OCI-LY7 (cell line): ENCODE measurements at regions not wholly inside any gene's neighbourhood (a gene's known extent, or its start where the extent isn't known, plus 50 kb on each side); places are given as distances from the start of the nearest gene placed in this dataset.

ENCODE experiments used
- BruUV-seq: library from RNA; stranded (reverse); fragments of 400-500 nt; replicated peaks from 2 replicates; lab custom pipeline; 2021; lab: Mats Ljungman, UMichigan
- CTCF ChIA-PET: fragments of 300-600 bp; sonication (Branson Sonifier 250); formaldehyde crosslinking; loops from one replicate; lab custom pipeline; 2022; ENCODE audit warnings: antibody characterized with exemption; ENCODE audit not compliant: unreplicated experiment; lab: Charles Lee
- POLR2A ChIA-PET: fragments of 300-600 bp; sonication (Branson Sonifier 250); formaldehyde crosslinking; loops from one replicate; lab custom pipeline; 2022; ENCODE audit warnings: antibody characterized with exemption; lab: Charles Lee
- DNase-seq: peaks from one replicate; pipeline ENCODE4 v3.0.0-alpha.2; 2015; ENCODE audit warnings: low spot score
- H2AFZ ChIP-seq: fragments of 200-600 bp; sonication (generic), shearing (Covaris generic); 2 replicates; pipeline ENCODE4 v1.6.1; 2014; ENCODE audit warnings: mild to moderate bottlenecking, antibody characterized with exemption, low read length, moderate library complexity
- H3K27ac ChIP-seq: fragments of 200-600 bp; sonication (generic); 2 replicates; pipeline ENCODE4 v1.5.1; 2014; ENCODE audit warnings: mixed run types, low read depth, mild to moderate bottlenecking, moderate library complexity, low read length, inconsistent platforms; ENCODE audit not compliant: poor library complexity, severe bottlenecking
- H3K36me3 ChIP-seq: fragments of 200-600 bp; sonication (generic); 2 replicates; pipeline ENCODE4 v1.6.1; 2014; ENCODE audit warnings: mild to moderate bottlenecking, antibody characterized with exemption, low read length, moderate library complexity, mixed read lengths; ENCODE audit not compliant: insufficient read depth
- H3K4me1 ChIP-seq: fragments of 200-600 bp; sonication (generic); 2 replicates; pipeline ENCODE4 v1.5.1; 2014; ENCODE audit warnings: mild to moderate bottlenecking, low read length; ENCODE audit not compliant: insufficient read depth, poor library complexity, severe bottlenecking
- H3K4me2 ChIP-seq: fragments of 200-600 bp; sonication (generic); 2 replicates; pipeline ENCODE4 v1.6.1; 2014; ENCODE audit warnings: mild to moderate bottlenecking, low read length
- H3K4me3 ChIP-seq: fragments of 200-600 bp; sonication (generic); 2 replicates; pipeline ENCODE4 v1.5.1; 2014; ENCODE audit warnings: mild to moderate bottlenecking, low read depth, low read length; ENCODE audit not compliant: poor library complexity, severe bottlenecking
- H3K79me2 ChIP-seq: fragments of 200-600 bp; sonication (generic); 2 replicates; pipeline ENCODE4 v1.6.1; 2016; ENCODE audit warnings: low read depth, mild to moderate bottlenecking, low read length, moderate library complexity, mixed read lengths; ENCODE audit not compliant: insufficient read depth
- H3K9me2 ChIP-seq: fragments of 200-600 bp; sonication (generic); 2 replicates; pipeline ENCODE4 v1.6.1; 2016; ENCODE audit warnings: mild to moderate bottlenecking, low read length, mixed read lengths; ENCODE audit not compliant: insufficient read depth
- H3K9me3 ChIP-seq: fragments of 200-600 bp; sonication (generic); 2 replicates; pipeline ENCODE4 v1.6.1; 2014; ENCODE audit warnings: mild to moderate bottlenecking, mixed run types, low read length, mixed read lengths
- H4K20me1 ChIP-seq: fragments of 200-600 bp; sonication (generic); 2 replicates; pipeline ENCODE4 v1.6.1; 2014; ENCODE audit warnings: mild to moderate bottlenecking, antibody characterized with exemption, low read length, moderate library complexity, mixed read lengths; ENCODE audit not compliant: insufficient read depth
- EZH2phosphoT487 ChIP-seq: fragments of 200-600 bp; sonication (generic); IDR thresholded peaks from 2 replicates; pipeline ENCODE4 v1.6.1; 2018; ENCODE audit warnings: low read depth, borderline replicate concordance, mild to moderate bottlenecking, mixed run types, antibody characterized with exemption, low read length, moderate library complexity, mixed read lengths
- intact Hi-C: fragments of 100-400 bp; cut with micrococcal nuclease; formaldehyde crosslinking; loops from one replicate; pipeline ENCODE4 v1.10.0; 2022; ENCODE audit not compliant: unreplicated experiment
- TF ChIP-seq, protein P1 (sequence below): fragments of 200-600 bp; sonication (generic); conservative IDR thresholded peaks from 2 replicates; pipeline ENCODE4 v1.5.1; 2014; ENCODE audit warnings: mild to moderate bottlenecking, antibody characterized with exemption, low read length, moderate library complexity, mixed read lengths

DNA sequence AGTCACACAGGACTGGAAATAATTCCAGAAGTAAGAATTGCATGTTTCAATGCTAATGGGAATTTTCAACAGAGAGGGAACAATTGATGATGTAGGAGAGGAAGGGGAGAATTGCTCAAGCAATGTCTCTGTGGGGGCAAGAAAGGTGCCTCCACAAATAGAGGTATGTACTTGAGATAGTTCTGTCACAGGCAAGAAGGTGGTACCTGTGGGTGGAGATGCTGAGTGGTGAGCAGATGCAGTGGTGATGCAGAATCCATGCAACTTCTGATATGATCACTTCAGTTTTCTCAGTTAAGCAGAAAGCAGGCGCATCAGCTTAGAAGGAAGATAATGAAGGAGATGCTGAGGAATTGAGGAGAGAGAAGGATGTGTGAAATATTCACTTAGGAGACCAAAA is 55.1 kb upstream of the SEC24B start:
- POLR2A ChIA-PET: no interaction called here
- Histone ChIP-seq H3K9me2 (no peaks in the 10 kb centered on the region), H3K4me3 (no peak overlapping the region), H3K4me2 (no peak overlapping the region), H4K20me1 (no peaks in the 10 kb centered on the region), H3K36me3 (no peaks in the 10 kb centered on the region), H3K27ac (no peak overlapping the region), H3K9me3 (no peaks in the 10 kb centered on the region), H3K79me2 (no peaks in the 10 kb centered on the region), H2AFZ (no peak overlapping the region), H3K4me1 (no peaks in the 10 kb centered on the region)
- TF ChIP-seq, protein P1, sequence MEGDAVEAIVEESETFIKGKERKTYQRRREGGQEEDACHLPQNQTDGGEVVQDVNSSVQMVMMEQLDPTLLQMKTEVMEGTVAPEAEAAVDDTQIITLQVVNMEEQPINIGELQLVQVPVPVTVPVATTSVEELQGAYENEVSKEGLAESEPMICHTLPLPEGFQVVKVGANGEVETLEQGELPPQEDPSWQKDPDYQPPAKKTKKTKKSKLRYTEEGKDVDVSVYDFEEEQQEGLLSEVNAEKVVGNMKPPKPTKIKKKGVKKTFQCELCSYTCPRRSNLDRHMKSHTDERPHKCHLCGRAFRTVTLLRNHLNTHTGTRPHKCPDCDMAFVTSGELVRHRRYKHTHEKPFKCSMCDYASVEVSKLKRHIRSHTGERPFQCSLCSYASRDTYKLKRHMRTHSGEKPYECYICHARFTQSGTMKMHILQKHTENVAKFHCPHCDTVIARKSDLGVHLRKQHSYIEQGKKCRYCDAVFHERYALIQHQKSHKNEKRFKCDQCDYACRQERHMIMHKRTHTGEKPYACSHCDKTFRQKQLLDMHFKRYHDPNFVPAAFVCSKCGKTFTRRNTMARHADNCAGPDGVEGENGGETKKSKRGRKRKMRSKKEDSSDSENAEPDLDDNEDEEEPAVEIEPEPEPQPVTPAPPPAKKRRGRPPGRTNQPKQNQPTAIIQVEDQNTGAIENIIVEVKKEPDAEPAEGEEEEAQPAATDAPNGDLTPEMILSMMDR: no peak
- TF ChIP-seq EZH2phosphoT487: no peak
- no peak for DNase-seq
- BruUV-seq: no TSS peak
- intact Hi-C loops: no loop called here
- CTCF ChIA-PET: no interaction called here

DNA sequence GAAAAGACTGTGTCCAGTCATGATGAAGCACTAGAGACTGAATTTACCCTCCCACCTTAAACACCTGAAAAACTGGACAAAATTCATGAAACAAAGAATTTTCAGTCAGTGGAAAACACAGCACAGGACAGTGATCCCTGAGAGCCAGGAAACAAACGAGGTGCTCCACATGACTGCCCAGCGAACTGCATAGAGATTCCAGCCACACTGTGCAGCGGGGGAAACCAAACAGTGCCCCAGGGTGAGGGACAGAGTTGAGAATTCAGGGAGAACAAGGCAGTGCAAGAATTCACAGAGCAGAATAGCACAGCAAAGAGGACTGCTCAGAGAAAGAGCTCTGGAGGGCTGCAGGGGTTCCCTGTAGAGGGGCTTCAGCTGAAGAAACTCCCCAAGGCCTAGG is 55.5 kb upstream of the SEC24B start:
- no peaks in the 10 kb centered on the region for H3K9me2 ChIP-seq

DNA sequence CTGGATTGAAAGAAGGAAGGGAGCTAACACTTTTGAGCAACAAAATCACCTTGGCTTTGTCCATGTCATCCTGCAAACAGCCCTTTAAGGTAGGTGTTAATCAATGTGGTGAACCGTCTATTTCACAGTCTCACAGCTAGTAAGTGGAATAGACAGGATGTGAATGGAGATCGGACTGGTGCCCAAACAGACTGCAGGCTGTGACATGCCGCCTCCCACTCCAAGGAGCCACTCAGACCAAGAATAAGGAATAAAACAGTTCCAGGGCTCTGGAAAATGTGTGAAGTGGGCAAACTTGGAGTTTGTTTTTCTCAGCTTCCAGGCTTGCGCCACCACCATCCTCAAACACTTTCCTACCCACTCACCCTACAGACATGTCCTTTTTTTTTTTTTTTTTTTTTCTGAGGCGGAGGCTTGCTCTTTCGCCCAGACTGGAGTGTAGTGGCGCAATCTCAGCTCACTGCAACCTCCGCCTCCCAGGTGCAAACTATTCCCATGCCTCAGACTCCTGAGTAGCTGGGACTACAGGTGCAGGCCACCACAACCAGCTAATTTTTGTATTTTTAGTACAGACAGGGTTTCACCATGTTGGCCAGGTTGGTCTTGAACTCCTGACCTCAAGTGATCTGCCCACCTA is 57.7 kb upstream of the SEC24B start:
- TF ChIP-seq, protein P1: no peak
- H3K4me1 ChIP-seq: no peaks in the 10 kb centered on the region
- no peaks in the 10 kb centered on the region for H3K9me2 ChIP-seq
- no peak overlapping the region for H3K4me2 ChIP-seq
- no peak for DNase-seq
- no peak overlapping the region for H3K4me3 ChIP-seq
- H3K79me2 ChIP-seq: no peaks in the 10 kb centered on the region
- H4K20me1 ChIP-seq: no peaks in the 10 kb centered on the region
- intact Hi-C loops: no loop called here
- CTCF ChIA-PET: no interaction called here
- POLR2A ChIA-PET: interaction anchor here (0.7 kb wide), 1 partner anchor 493 kb away, joined by 4 read pairs; no protein-coding TSS in a partner anchor
- no peaks in the 10 kb centered on the region for H3K9me3 ChIP-seq
- no TSS peak for BruUV-seq
- no peak overlapping the region for H2AFZ ChIP-seq
- H3K27ac ChIP-seq: no peak overlapping the region
- H3K36me3 ChIP-seq: no peaks in the 10 kb centered on the region

More for the DNA sequence above, 55.5 kb upstream of the SEC24B start:
- no peaks in the 10 kb centered on the region for H3K4me1 ChIP-seq
- no peaks in the 10 kb centered on the region for H3K36me3 ChIP-seq
- no peaks in the 10 kb centered on the region for H3K9me3 ChIP-seq
- no peak for DNase-seq
- no peak overlapping the region for H2AFZ ChIP-seq
- H3K4me3 ChIP-seq: no peak overlapping the region
- no peak for TF ChIP-seq EZH2phosphoT487
- TF ChIP-seq, protein P1: no peak
- no peaks in the 10 kb centered on the region for H4K20me1 ChIP-seq
- ChIA-PET POLR2A (interaction anchor here (0.6 kb wide), 1 partner anchor 43 kb away, joined by 3 read pairs; no protein-coding TSS in a partner anchor), CTCF (no interaction called here)
- no peak overlapping the region for H3K27ac ChIP-seq
- BruUV-seq: no TSS peak
- no peaks in the 10 kb centered on the region for H3K79me2 ChIP-seq
- no peak overlapping the region for H3K4me2 ChIP-seq
- intact Hi-C loops: no loop called here
